ENCODE measurements at regions not wholly inside any gene's neighbourhood (a gene's known extent, or its start where the extent isn't known, plus 50 kb on each side); places are given as distances from the start of the nearest gene placed in this dataset.

DNA sequence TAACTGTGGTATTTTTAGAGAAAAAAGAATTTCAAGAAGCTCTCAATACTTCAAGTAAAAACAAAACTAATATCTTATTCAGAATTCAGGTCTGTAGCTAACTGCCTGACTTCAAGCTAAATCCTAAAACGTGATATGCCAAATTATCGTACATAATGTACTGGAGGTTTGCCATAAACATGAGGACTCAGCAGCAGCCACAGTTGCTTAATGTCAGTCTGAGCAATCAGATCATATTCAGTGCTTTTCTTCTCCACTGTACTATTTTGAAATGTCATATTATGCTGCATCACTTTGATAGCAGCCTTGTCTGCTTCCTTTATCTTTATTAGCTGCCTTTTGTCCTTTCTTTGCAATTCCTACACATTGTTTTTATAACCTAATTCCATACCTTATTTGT, 265.1 kb upstream of the EDNRB start:
- H3K4me1 ChIP-seq (ENCODE audit: insufficient read depth, low read length): no peaks in the 10 kb centered on the region
- no peaks in the 10 kb centered on the region for H3K9me3 Mint-ChIP-seq
- H3K27me3 Mint-ChIP-seq: peaks cover 9% of the 10 kb centered on the region
- ChIA-PET CTCF (no interaction called here), POLR2A (no interaction called here)
- H3K4me3 Mint-ChIP-seq: no peak overlapping the region
- no peaks in the 10 kb centered on the region for H3K36me3 ChIP-seq (ENCODE audit: insufficient read depth, low read length)
- H3K4me1 Mint-ChIP-seq (ENCODE audit: low read depth): no peaks in the 10 kb centered on the region
- no peak overlapping the region for H3K4me3 ChIP-seq (ENCODE audit: low read length)
- no peaks in the 10 kb centered on the region for H3K27me3 ChIP-seq (ENCODE audit: control insufficient read depth in 1 of 2, insufficient read depth in 2 of 2, low read length in 2 of 2)
- H3K36me3 Mint-ChIP-seq (ENCODE audit: low read depth): no peaks in the 10 kb centered on the region
- no peaks in the 10 kb centered on the region for H3K9me3 ChIP-seq (ENCODE audit: control insufficient read depth in 1 of 2, insufficient read depth in 1 of 2, low read length in 2 of 2)
- intact Hi-C loops (cut with DNase I, micrococcal nuclease): no loop called here
- TF ChIP-seq, protein P1, sequence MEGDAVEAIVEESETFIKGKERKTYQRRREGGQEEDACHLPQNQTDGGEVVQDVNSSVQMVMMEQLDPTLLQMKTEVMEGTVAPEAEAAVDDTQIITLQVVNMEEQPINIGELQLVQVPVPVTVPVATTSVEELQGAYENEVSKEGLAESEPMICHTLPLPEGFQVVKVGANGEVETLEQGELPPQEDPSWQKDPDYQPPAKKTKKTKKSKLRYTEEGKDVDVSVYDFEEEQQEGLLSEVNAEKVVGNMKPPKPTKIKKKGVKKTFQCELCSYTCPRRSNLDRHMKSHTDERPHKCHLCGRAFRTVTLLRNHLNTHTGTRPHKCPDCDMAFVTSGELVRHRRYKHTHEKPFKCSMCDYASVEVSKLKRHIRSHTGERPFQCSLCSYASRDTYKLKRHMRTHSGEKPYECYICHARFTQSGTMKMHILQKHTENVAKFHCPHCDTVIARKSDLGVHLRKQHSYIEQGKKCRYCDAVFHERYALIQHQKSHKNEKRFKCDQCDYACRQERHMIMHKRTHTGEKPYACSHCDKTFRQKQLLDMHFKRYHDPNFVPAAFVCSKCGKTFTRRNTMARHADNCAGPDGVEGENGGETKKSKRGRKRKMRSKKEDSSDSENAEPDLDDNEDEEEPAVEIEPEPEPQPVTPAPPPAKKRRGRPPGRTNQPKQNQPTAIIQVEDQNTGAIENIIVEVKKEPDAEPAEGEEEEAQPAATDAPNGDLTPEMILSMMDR (IDR thresholded peaks at IDR 0.05): no peak
- DNase-seq (no peak), ATAC-seq (ENCODE audit: poor library complexity) (no peak)
- H3K27ac ChIP-seq (ENCODE audit: low read depth in 1 of 2, low read length in 2 of 2): no peak overlapping the region
- no peak overlapping the region for H3K27ac Mint-ChIP-seq

GRCh38 chr13:78182813-78183212, 264.2 kb upstream of the EDNRB start:
- DNase-seq (no peak), ATAC-seq (ENCODE audit: poor library complexity) (no peak)

GRCh38 chr13:78177306-78177705, 258.7 kb upstream of the EDNRB start:
- Mint-ChIP-seq H3K27me3 (no peaks in the 10 kb centered on the region), H3K27ac (no peak overlapping the region), H3K9me3 (no peaks in the 10 kb centered on the region), H3K36me3 (ENCODE audit: low read depth) (no peaks in the 10 kb centered on the region), H3K4me3 (no peak overlapping the region), H3K4me1 (ENCODE audit: low read depth) (no peaks in the 10 kb centered on the region)
- Histone ChIP-seq H3K9me3 (ENCODE audit: control insufficient read depth in 1 of 2, insufficient read depth in 1 of 2, low read length in 2 of 2) (no peaks in the 10 kb centered on the region), H3K36me3 (ENCODE audit: insufficient read depth, low read length) (no peaks in the 10 kb centered on the region), H3K4me1 (ENCODE audit: insufficient read depth, low read length) (no peaks in the 10 kb centered on the region), H3K27ac (ENCODE audit: low read depth in 1 of 2, low read length in 2 of 2) (no peak overlapping the region), H3K27me3 (ENCODE audit: control insufficient read depth in 1 of 2, insufficient read depth in 2 of 2, low read length in 2 of 2) (no peaks in the 10 kb centered on the region), H3K4me3 (ENCODE audit: low read length) (no peak overlapping the region)
- ATAC-seq (ENCODE audit: poor library complexity) (no peak), DNase-seq (no peak)
- intact Hi-C loops (cut with DNase I, micrococcal nuclease): no loop called here
- TF ChIP-seq, protein P1 (IDR thresholded peaks at IDR 0.05): no peak
- ChIA-PET CTCF (no interaction called here), POLR2A (no interaction called here)

More at GRCh38 chr13:78182813-78183212, 264.2 kb upstream of the EDNRB start:
- H3K4me1 ChIP-seq (ENCODE audit: insufficient read depth, low read length): no peaks in the 10 kb centered on the region
- no peak overlapping the region for H3K4me3 Mint-ChIP-seq
- no peaks in the 10 kb centered on the region for H3K9me3 Mint-ChIP-seq
- H3K36me3 ChIP-seq (ENCODE audit: insufficient read depth, low read length): no peaks in the 10 kb centered on the region
- intact Hi-C loops (cut with DNase I, micrococcal nuclease): no loop called here
- TF ChIP-seq, protein P1 (IDR thresholded peaks at IDR 0.05): no peak
- no peaks in the 10 kb centered on the region for H3K4me1 Mint-ChIP-seq (ENCODE audit: low read depth)
- no peaks in the 10 kb centered on the region for H3K36me3 Mint-ChIP-seq (ENCODE audit: low read depth)
- H3K9me3 ChIP-seq (ENCODE audit: control insufficient read depth in 1 of 2, insufficient read depth in 1 of 2, low read length in 2 of 2): no peaks in the 10 kb centered on the region
- ChIA-PET CTCF (no interaction called here), POLR2A (no interaction called here)
- H3K27ac Mint-ChIP-seq: no peak overlapping the region
- H3K27me3 ChIP-seq (ENCODE audit: control insufficient read depth in 1 of 2, insufficient read depth in 2 of 2, low read length in 2 of 2): no peaks in the 10 kb centered on the region
- peaks cover 9% of the 10 kb centered on the region for H3K27me3 Mint-ChIP-seq
- no peak overlapping the region for H3K4me3 ChIP-seq (ENCODE audit: low read length)
- no peak overlapping the region for H3K27ac ChIP-seq (ENCODE audit: low read depth in 1 of 2, low read length in 2 of 2)

All from CD4-positive, alpha-beta T cell (primary cell).